ENCODE measurements at regions not wholly inside any gene's neighbourhood (a gene's known extent, or its start where the extent isn't known, plus 50 kb on each side); places are given as distances from the start of the nearest gene placed in this dataset.

- TF ChIP-seq FOXM1 (IDR thresholded peaks at IDR 0.05; ENCODE audit: low read depth, low read length), result no peak
- no peak for TF ChIP-seq SMC3 (IDR thresholded peaks at IDR 0.05; ENCODE audit: borderline replicate concordance, low read length)
- no peak for TF ChIP-seq USF1 (IDR thresholded peaks at IDR 0.05; ENCODE audit: borderline replicate concordance, extremely low read length, insufficient read depth, low read depth, low read length)
- no peak for TF ChIP-seq MYC (IDR thresholded peaks at IDR 0.05; ENCODE audit: insufficient read depth, insufficient read length, insufficient replicate concordance, low read length, severe bottlenecking)
- TF ChIP-seq SUZ12 (IDR thresholded peaks at IDR 0.05; ENCODE audit: unreplicated experiment), result no peak
- no peak for TF ChIP-seq EZH2 (IDR thresholded peaks at IDR 0.05; ENCODE audit: borderline replicate concordance, control insufficient read depth, low read depth, low read length)
- no peak for TF ChIP-seq PKNOX1 (IDR thresholded peaks at IDR 0.05)
- TF ChIP-seq REST (IDR thresholded peaks at IDR 0.05; ENCODE audit: low read depth, low read length), result no peak
- TF ChIP-seq CTCF (IDR thresholded peaks at IDR 0.05 in 2 of 3, conservative IDR thresholded peaks at IDR 0.05 in 1 of 3; ENCODE audit: control insufficient read depth in 2 of 3, extremely low read depth in 1 of 3, insufficient read depth in 1 of 3, low read depth in 3 of 3, low read length in 3 of 3), result no peak
- TF ChIP-seq ATF7 (IDR thresholded peaks at IDR 0.05; ENCODE audit: low read depth), result no peak
- TF ChIP-seq ZNF687 (IDR thresholded peaks at IDR 0.05), result no peak
Observed at GRCh38 chr4:157674699-157675098, 454.2 kb downstream of the GRIA2 start.
